ENCODE measurements at regions not wholly inside any gene's neighbourhood (a gene's known extent, or its start where the extent isn't known, plus 50 kb on each side); places are given as distances from the start of the nearest gene placed in this dataset.

- TF ChIP-seq CTCF (IDR thresholded peaks at IDR 0.05) (no peak), POLR2AphosphoS5 (IDR thresholded peaks at IDR 0.05; ENCODE audit: insufficient read depth in 1 of 2, low read depth in 1 of 2) (no peak)
Observed at GRCh38 chr13:61109741-61110140, 305.9 kb downstream of the PCDH20 start.

All from vagina (tissue), 2 donors.